GM20431 (cell line): ENCODE measurements at regions not wholly inside any gene's neighbourhood (a gene's known extent, or its start where the extent isn't known, plus 50 kb on each side); places are given as distances from the start of the nearest gene placed in this dataset.
"Not testable (repeated sequence)": the region's sequence is repeated elsewhere in the genome, so short reads cannot be mapped to it uniquely, and the experiment has no call there.

Experiments
- in situ Hi-C: fragments of 300-500 bp; cut with MseI, MboI; formaldehyde crosslinking; loops from one replicate; pipeline ENCODE4 v1.15.0; 2020; ENCODE audit warnings: low sequenced_read_pairs; ENCODE audit not compliant: unreplicated experiment

DNA sequence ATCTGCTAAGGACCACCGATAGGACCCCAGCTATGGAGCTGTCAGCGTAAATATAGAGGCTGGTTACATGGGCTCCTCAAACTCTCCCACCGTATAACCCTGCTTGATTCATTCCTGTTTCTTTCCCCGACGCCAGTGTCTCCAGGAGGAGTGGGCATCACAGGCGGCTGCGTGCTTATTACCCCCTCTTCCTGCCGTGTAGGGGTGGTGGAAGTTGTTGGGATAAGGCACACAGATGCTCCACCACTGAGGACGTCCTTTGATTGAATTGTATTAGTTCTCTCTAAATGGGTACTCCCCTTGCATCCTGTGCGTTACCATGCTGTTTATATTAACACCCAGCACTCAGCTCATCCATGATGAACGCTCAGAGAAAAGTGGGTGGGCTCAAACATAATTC lies 104.6 kb downstream of the ZBTB18 start:
- in situ Hi-C loops, result no loop called here

DNA sequence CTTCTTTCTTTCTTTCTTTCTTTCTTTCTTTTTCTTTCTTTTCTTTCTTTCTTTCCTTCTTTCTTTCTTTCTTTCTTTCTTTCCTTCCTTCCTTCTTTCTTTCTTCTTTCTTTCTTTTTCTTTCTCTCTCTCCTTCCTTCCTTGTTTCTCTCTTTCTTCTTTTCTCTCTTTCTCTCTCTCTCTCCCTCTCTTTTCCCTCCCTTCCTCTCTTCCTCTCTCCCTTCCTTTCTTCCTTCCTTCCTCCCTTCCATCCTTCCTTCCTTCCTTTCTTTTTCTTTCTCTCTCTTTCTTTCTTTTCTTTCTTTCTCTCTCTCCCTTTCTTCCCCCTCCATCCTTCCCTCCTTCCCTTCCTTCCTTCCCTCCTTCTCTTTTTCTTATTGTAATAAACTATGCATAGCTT lies 105.5 kb downstream of the ZBTB18 start:
- in situ Hi-C loops, result not testable (repeated sequence)

DNA sequence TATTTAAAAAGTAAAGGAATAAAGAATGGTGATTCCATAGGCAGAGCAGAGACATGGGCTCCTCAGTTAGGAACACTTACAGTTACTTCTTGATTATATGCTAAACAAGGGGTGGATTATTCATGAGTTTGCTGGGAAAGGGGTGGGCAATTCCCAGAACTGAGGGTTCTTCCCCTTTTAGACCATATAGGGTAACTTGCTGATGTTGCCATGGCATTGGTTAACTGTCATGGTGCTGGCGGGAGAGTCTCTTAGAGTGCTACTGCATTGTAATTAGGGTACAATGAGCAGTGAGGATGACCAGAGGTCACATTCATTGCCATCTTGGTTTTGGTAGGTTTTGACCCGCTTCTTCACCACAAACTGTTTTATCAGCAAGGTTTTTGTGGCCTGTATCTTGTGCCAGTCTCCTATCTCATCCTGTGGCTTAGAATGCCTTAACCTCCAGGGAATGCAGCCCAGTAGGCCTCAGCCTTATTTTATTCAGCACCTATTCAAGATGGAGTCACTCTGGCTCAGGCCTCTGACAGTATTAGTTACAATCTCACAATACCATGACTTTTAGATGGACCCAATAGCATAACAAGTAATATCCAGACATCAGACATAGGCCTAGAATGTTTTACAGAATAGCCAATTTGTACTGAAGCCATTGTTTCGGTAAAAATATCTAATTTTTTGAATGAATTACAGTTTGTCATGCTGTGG lies 106.8 kb downstream of the ZBTB18 start:
- in situ Hi-C loops, result no loop called here

DNA sequence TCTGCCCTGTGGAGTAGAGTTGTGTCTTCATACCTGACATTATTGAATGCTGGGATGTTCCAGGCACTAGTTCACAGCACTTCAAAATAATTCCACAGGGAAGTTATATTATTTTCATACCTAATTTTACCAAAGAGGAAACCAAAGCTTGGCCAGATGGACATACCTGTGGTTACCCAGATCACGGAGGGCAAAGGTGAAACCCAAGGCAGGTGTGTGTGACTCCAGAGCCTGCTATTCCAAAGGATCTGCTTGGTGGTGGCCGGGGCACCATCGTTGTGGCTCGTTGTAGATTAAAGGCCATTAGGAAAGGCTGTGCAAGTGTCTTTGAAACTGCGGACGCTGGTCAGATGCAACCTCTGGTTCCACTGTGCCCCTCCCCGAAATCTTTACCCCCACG lies 108.6 kb downstream of the ZBTB18 start:
- in situ Hi-C loops, result no loop called here

DNA sequence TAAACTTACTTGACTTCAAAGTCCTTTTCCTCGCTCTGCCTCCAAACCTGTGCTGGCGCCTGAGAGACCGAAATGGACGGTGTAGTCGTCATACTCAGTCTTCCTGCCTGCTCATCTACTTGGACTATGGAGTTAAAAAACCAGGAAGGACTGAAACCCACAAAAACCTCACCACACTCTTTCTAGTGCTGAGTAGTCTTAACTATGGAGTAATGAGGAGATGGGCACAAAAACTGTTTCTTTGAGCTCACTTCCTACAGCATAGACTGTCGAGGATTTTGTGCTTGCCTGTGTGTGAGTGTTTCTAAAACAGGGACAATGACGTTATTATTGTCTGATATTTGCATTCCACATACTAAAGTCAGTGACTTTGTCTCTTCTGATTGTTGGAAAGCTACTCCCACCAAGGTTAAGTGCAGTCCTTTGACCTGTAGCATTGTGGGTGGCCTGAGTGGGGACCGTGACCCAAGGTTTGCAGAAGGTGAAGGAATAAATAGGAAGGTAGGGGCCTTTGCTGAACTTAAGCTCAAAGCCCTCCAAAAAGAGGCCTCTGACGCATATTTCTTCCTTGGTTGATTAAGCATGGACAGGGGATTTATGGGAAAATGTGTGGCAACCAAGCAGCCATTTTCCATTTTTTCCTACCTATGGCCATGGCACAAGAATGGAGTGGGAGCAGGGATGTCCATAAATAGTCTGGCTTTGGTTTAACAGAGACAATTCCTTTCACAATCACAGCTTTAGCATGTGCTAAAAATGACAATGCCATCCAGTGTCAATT lies 109.6 kb downstream of the ZBTB18 start:
- in situ Hi-C loops, result no loop called here

DNA sequence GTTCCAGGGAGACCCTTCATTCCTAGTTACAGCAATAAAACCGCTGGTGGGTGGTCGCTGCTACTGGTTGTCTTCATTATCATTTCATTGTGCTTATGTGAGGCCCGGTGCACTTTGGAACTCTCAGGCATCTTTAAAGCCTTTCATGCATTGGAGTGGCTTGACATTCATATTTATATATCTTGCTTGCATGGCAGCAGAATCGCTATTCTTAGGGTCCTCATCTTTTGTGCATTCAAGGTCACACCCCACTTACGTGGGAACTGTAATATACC lies 110.1 kb downstream of the ZBTB18 start:
- in situ Hi-C loops, result no loop called here

DNA sequence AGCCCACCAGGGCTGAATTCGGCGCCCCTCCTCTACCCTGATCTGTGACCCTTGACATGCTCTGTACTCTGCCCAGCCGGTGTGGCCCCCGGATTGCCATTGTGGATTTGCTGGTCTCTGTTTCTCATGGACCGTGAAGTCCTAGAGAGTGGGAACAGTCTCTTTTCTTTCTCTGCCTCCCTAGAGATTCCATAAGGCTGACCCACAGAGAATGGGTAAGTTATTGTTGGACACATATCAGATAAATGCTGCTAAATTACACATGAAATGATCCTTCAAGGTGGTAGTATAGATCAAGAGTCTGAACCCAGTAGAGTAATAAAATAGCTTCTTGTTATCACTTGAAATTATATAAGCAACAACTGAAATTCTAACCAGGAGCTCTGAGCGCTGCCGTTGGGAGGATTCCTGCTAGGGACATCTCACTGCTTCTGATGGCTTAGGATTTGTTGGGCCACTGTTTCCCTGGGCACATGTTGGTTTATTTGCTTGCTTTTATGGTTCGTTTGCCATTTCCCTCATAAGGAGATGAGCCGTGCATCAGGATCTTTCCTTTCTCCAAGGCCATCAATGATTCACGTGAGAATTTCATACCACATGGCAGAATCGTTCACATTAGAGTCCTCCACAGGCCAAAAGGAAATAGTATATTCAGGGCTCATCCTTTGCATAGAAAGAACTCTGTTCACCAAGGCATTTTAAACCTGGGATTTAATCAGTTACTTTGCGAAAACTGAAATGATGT lies 111.9 kb downstream of the ZBTB18 start:
- in situ Hi-C loops, result no loop called here

DNA sequence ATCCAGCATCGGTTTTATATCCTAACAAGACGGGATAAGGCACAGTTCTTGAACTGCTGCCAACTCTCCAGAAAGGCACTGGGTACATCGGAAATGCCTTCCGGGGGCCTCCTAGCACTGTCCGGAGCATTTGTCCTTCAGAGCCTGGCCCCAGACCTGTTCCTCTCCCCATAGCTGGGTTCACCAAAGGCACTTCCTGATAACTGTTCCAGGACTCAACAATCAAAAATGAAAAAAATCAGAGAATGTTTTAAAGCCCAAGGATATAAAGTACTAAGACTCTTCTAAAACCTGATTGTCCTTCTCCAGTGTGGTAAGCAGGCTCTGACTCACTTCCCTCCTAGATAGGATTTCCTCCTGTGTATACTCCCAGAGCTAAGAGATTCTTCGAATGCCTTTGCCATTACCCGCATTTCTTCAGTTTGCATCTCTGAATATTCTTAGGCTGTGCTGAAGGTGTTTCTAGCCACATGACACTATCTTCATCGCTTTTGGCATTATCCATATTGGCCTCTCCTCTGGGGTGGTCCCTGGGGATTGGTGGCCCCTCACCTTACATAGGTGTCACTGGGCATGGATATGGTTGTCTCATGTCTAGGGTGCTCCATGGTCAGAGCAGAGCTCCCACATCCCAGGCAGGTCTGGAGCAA lies 112.9 kb downstream of the ZBTB18 start:
- in situ Hi-C loops, result no loop called here

DNA sequence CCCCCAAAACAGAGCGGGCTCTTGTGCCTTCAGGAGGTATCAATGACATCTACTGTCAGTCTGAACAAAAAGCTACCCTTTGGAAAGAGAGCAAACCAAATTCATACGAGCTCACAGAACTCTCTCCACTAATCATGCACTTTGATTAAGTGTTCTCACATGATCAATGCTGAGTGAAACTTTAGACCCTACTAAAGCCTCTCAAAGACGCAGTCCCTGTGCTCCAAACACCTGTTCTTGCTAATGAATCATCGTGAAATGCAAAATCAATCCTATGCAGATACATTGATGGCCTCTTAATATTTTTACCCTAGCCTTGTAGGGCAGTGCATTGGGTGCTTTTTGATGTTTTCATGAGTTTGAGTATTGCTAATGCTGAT lies 113.4 kb downstream of the ZBTB18 start:
- in situ Hi-C loops, result no loop called here

DNA sequence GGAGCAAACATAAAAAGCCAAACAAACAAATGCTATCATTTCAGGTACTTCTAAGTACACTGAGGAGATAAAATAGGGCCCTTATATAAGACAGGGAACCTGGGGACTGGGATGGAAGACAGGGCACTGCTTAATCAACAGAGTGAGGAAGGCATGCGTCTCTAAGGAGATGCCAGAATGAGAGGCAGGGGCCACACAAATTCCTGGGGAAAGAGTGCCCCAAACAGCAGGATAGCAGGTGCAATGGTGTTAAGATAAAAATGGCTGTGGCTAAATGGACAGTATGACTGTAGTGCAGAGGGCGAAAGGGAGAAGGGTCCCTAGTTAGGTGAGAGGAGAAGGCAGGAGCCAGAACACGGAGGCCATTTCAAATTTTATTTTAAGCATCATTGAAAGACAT lies 113.9 kb downstream of the ZBTB18 start:
- in situ Hi-C loops, result no loop called here

DNA sequence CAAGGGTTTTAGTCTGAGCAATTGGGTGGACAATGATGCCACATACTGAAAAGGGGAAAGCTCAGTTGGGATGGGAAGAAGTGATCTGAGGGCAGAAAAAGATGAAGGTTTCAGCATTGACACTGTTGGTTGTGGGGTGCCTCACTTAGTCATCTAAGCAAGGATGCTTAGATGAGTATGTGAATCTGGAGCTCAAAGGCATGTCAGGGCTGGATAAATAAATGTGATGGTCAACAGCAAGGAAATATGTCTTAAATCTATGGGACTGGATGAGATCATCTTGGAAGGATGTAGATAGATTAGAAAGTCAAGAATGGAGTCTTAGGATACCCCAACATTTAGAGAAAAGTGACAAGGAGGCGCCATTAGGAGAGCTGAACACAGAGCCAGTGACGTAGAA lies 114.6 kb downstream of the ZBTB18 start:
- in situ Hi-C loops, result no loop called here

DNA sequence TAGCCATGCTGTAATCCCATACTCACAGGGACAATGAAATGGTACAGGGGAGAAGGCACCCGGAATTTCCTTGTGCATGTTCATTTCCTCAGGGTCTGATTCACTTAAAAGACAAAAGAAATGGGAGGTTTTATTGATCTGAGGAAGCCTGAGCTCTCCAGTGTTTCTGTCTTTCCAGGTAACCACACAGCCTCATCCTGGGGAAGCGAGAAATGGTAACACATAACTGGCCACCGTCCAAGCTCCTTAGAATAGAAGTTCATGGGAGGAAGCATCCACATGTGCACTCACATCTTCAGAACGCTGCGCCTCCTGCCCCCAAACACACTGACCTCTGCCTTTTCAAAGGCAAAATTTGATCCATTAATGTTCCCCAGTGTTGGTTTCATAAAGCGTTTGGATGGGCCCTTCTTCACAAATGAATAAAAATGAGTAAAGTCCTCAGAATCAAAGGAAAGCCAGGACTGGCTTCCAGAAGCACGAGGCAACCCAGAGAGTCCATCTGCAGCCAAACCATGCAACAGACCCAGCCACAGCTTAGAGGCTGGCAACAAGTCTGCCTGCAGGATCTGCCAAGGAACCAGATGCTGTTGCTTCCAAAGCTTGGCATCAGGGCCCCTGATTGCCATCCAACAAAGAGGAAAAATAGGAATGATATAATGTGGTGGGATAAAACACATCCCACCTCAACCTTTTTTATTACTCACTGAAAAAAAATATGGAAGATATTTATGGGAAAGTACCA lies 120.3 kb downstream of the ZBTB18 start:
- in situ Hi-C loops, result no loop called here

DNA sequence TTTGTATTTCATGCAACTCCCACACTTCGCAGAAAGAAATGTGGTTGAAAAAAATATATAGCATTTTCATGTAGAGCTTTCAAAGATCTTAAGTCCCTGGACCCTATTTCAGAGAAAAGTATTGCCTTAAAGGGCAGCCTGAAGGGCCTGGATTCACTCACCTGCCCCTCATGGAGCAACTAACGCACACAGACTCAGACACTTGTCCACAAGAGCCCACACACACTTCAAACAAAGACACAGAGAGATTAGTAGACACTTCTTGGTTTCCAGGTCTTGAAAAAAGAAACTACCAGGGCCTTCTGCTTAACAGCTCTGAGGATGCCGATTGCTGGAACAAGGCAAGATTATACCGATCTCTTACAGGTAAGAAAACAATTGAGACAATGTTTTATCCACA lies 122.2 kb downstream of the ZBTB18 start:
- in situ Hi-C loops, result no loop called here

DNA sequence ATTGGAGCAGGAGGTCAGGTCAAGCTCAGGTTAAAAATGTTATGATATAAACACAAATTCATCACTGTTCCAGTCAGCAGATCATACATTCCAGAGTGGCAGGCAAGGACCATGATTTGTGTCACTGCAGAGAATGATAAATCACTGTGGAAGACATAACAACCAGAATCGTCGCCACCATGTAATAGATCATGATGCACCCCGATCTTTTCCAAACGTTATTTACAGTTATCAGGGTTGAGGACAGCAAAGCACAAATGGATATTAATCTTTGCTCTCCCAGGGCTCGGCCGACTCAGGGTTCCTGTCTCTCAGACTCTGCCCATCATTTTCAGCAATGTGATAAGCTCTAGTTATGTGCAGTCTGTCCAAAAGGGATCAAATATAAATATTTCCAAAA lies 122.7 kb downstream of the ZBTB18 start:
- in situ Hi-C loops, result no loop called here

DNA sequence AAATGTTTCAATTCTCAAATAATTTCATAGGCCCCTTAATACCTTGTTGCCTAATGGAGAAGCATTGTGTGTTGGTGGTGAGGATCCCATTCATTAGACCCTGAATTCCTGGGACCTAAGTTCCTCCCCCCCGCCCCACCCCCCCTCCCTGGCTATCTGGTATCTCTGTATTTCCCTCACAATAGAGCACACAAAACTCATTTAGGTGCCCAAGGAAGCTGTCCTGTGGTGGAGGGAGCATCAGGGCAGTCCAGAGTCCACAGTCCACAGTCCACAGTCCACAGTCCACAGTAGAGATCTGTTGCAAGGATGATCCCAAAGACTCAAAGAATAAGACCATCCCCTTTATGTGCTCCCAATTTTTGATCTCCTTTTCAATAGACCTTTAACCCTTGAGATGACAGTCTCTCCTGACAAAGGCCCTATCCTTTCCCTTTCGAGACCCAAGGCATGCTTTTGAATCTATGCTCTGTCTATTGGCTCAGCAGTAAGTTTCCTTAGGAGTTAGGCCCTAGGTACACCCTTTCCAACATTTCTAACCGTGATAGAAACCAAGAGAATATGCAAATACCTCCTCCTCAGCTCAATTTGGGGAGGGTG lies 123.9 kb downstream of the ZBTB18 start:
- in situ Hi-C loops, result no loop called here

DNA sequence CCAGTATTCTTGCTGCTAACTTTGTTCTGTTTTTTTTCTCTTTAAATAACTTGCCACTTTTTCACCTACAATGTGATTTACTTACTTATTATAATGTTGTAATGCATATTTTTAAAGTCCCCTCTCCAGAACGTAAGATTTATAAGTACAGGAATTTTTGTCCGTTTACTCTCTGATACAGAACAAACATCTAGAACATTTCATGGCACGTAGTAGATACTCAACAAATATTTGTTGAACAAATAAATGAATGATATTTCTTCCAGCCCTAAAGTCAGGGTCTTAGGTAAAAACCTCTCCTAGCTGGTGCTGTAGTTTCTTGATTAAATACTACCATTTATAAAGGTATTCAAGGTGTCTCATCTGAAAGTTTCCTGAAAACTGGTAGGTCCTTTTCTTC lies 125.1 kb downstream of the ZBTB18 start:
- in situ Hi-C loops, result no loop called here

DNA sequence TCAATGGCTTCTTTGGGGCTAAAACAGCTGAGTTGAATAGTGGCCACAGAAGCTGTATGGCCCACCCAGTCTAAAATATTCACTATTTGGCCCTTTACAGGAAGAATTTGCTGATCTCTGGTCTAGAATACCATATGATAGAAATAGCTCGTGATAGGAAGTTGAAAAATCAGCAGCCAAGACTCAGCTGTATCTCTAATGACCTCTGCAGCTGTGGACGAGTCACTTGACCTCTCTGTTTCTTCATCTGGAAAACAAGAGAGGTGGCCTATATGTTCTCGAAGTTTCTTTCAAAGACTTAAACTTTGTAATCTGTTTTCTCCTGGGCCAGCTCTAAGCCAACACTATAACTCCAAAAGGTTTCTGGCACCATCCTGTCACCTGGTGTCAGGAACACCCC lies 129.2 kb downstream of the ZBTB18 start:
- in situ Hi-C loops, result no loop called here

DNA sequence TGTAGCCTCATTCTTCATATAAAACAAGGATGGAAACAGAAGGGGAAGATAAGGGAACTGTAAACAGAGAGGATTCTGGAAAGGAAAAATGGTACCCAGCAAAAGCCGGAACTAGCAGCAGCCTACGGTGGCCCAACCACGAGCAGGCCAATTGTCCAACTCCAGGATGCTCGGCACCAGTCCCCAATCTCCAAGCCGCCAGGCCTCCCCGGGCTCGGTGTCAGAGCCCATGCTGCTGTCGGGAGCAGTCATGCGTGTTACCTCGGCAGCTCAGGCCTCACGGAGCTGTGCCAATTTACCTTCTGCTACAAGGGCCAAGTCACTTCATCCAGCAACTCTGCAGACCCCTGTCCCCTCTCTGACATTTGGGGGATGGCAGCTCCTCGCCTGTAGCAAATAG lies 130.8 kb downstream of the ZBTB18 start:
- in situ Hi-C loops, result no loop called here

DNA sequence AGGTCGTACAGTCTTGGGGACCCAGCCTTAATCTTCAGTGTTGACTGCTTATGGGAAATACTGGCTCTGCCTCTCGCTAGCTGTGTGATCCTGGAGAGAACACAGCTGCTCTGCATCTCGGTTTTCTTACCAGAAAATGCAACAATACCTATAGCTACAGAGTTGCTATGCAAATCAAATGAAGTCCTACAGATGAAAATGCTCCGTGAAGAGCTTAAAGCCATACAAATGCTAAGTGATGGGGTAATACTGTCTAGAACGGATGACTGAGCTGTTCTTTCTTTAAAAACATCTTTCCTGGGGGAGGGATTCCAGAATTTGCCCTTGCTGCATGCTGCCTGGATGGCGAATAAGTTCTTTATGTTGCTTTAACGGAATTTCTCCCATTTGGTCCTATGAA lies 132.0 kb downstream of the ZBTB18 start:
- in situ Hi-C loops, result no loop called here

DNA sequence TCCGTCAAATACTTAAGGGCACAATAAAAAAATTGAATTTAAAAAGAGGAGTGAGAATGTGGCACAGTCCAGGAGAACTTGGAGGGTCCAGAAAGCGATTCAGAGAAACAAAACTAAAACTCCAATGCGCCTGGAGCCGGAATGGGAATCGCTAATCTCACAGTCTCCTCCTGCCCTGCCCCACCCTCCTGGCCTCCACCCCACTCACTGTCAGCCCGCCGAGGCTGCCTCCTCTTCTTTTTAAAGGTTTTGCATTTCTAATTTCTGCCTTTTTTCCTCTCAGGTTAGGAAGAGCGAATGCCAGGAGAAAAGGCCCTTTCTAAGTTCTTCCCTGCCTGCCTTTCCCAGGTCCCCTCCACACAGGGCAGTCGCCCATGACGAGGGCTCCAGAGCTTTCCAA lies 135.3 kb downstream of the ZBTB18 start:
- in situ Hi-C loops, result no loop called here
